NAMALWA (cell line): ENCODE measurements at regions not wholly inside any gene's neighbourhood (a gene's known extent, or its start where the extent isn't known, plus 50 kb on each side); places are given as distances from the start of the nearest gene placed in this dataset.

Experiments
- DNase-seq: peaks from one replicate; pipeline ENCODE4 v3.0.0-alpha.2; 2015; ENCODE audit warnings: low spot score

- no peak for DNase-seq
Measured at GRCh38 chr1:79614106-79614505, 607.6 kb upstream of the ADGRL4 start.

GRCh38 chr1:79613046-79613445 is 606.5 kb upstream of the ADGRL4 start:
- no peak for DNase-seq

GRCh38 chr1:79604490-79605198 is 598.1 kb upstream of the ADGRL4 start:
- DNase-seq = no peak

GRCh38 chr1:79603843-79604242 is 597.3 kb upstream of the ADGRL4 start:
- DNase-seq = no peak

- DNase-seq = no peak
Measured at GRCh38 chr1:79599257-79599656, 592.7 kb upstream of the ADGRL4 start.

GRCh38 chr1:79595931-79596330 is 589.4 kb upstream of the ADGRL4 start:
- DNase-seq = no peak

GRCh38 chr1:79594121-79594698 is 587.7 kb upstream of the ADGRL4 start:
- DNase-seq = no peak

GRCh38 chr1:79592707-79593106 is 586.2 kb upstream of the ADGRL4 start:
- no peak for DNase-seq

- DNase-seq = no peak
Measured at GRCh38 chr1:79588719-79589118, 582.2 kb upstream of the ADGRL4 start.

GRCh38 chr1:79587229-79587628 is 580.7 kb upstream of the ADGRL4 start:
- no peak for DNase-seq

GRCh38 chr1:79585801-79586200 is 579.3 kb upstream of the ADGRL4 start:
- DNase-seq = no peak

- DNase-seq = no peak
Measured at GRCh38 chr1:79575424-79575823, 568.9 kb upstream of the ADGRL4 start.

- no peak for DNase-seq
Measured at GRCh38 chr1:79568411-79568810, 561.9 kb upstream of the ADGRL4 start.

GRCh38 chr1:79561521-79561978 is 555.0 kb upstream of the ADGRL4 start:
- DNase-seq = no peak

- no peak for DNase-seq
Measured at GRCh38 chr1:79556189-79556588, 549.7 kb upstream of the ADGRL4 start.

GRCh38 chr1:79554688-79555087 is 548.2 kb upstream of the ADGRL4 start:
- no peak for DNase-seq

- DNase-seq = no peak
Measured at GRCh38 chr1:79551321-79551720, 544.8 kb upstream of the ADGRL4 start.

- DNase-seq = no peak
Measured at GRCh38 chr1:79550402-79550801, 543.9 kb upstream of the ADGRL4 start.

GRCh38 chr1:79549201-79549600 is 542.7 kb upstream of the ADGRL4 start:
- no peak for DNase-seq

- no peak for DNase-seq
Measured at GRCh38 chr1:79547514-79547913, 541.0 kb upstream of the ADGRL4 start.

- DNase-seq = no peak
Measured at GRCh38 chr1:79543394-79543793, 536.9 kb upstream of the ADGRL4 start.

- no peak for DNase-seq
Measured at GRCh38 chr1:79539001-79539400, 532.5 kb upstream of the ADGRL4 start.

GRCh38 chr1:79532555-79532954 is 526.0 kb upstream of the ADGRL4 start:
- no peak for DNase-seq

- no peak for DNase-seq
Measured at GRCh38 chr1:79531790-79532189, 525.3 kb upstream of the ADGRL4 start.
